ENCODE measurements at regions not wholly inside any gene's neighbourhood (a gene's known extent, or its start where the extent isn't known, plus 50 kb on each side); places are given as distances from the start of the nearest gene placed in this dataset.

- TF ChIP-seq EZH2phosphoT487 (IDR thresholded peaks at IDR 0.05; ENCODE audit: insufficient read depth, low read depth) (no peak), EZH2 (IDR thresholded peaks at IDR 0.05; ENCODE audit: insufficient read depth, poor library complexity, severe bottlenecking) (no peak)
These were observed 392.3 kb upstream of the ZNF804A start for GRCh38 chr2:184206045-184206444.

Measured in GM23248 (cell line).